IMR-90 (cell line): ENCODE measurements at regions not wholly inside any gene's neighbourhood (a gene's known extent, or its start where the extent isn't known, plus 50 kb on each side); places are given as distances from the start of the nearest gene placed in this dataset.
"Not testable (repeated sequence)": the region's sequence is repeated elsewhere in the genome, so short reads cannot be mapped to it uniquely, and the experiment has no call there.

ENCODE experiments used
- ATAC-seq: fragments of 200-7000 bp; cut with Tn5 transposase; 2 replicates; pipeline ENCODE4 v1.9.1; 2020; ENCODE audit warnings: low read depth, mild to moderate bottlenecking, moderate library complexity
- BruUV-seq: library from RNA; stranded (reverse); fragments of 400-500 nt; replicated peaks from 2 replicates; lab custom pipeline; 2021; lab: Mats Ljungman, UMichigan
- CTCF ChIA-PET: fragments of 300-600 bp; formaldehyde crosslinking; extraction: SDS; loops from one replicate; lab custom pipeline; 2021; ENCODE audit warnings: antibody characterized with exemption; lab: Yijun Ruan, JAX
- POLR2A ChIA-PET: fragments of 300-600 bp; sonication (Branson Sonifier 250); formaldehyde crosslinking; loops from one replicate; lab custom pipeline; 2022; ENCODE audit warnings: antibody characterized with exemption; ENCODE audit not compliant: unreplicated experiment; lab: Charles Lee
- DNase-seq: peaks from one replicate; pipeline ENCODE4 v3.0.0; 2013
- H2AFZ ChIP-seq: replicated peaks from 2 replicates; pipeline ENCODE3; 2013; ENCODE audit warnings: low read length, mild to moderate bottlenecking; ENCODE audit not compliant: poor library complexity
- H2AK5ac ChIP-seq: 2 replicates; pipeline ENCODE4 v1.6.1; 2013; ENCODE audit warnings: low read depth, low read length, inconsistent platforms
- H2AK9ac ChIP-seq: replicated peaks from 2 replicates; pipeline ENCODE3; 2013; ENCODE audit warnings: mild to moderate bottlenecking, low read depth, low read length, moderate library complexity; ENCODE audit not compliant: poor library complexity
- H2BK120ac ChIP-seq: 2 replicates; pipeline ENCODE4 v1.6.1; 2013; ENCODE audit warnings: low read depth, low read length, inconsistent platforms
- H2BK15ac ChIP-seq: 3 replicates; pipeline ENCODE4 v1.6.1; 2013; ENCODE audit warnings: low read depth, low read length, inconsistent platforms
- H2BK20ac ChIP-seq: 2 replicates; pipeline ENCODE4 v1.6.1; 2013; ENCODE audit warnings: low read depth, mild to moderate bottlenecking, inconsistent platforms, low read length, moderate library complexity
- H2BK5ac ChIP-seq: 2 replicates; pipeline ENCODE4 v1.6.1; 2013; ENCODE audit warnings: mild to moderate bottlenecking, low read depth, low read length, inconsistent platforms; ENCODE audit not compliant: poor library complexity, severe bottlenecking
- H3K14ac ChIP-seq: replicated peaks from 2 replicates; pipeline ENCODE4 v1.6.1; 2013; ENCODE audit warnings: low read depth, low read length, inconsistent platforms
- H3K18ac ChIP-seq: 2 replicates; pipeline ENCODE4 v1.6.1; 2013; ENCODE audit warnings: low read depth, low read length, control low read depth
- H3K23ac ChIP-seq: 2 replicates; pipeline ENCODE4 v1.6.1; 2013; ENCODE audit warnings: low read depth, low read length, inconsistent platforms
- H3K27ac ChIP-seq: 2 replicates; pipeline ENCODE4 v1.5.1; 2013; ENCODE audit warnings: mild to moderate bottlenecking, control low read depth, low read length; ENCODE audit not compliant: insufficient read depth
- H3K27me3 ChIP-seq: 2 replicates; pipeline ENCODE4 v1.6.1; 2013; ENCODE audit warnings: low read length; ENCODE audit not compliant: control insufficient read depth, insufficient read depth
- H3K36me3 ChIP-seq: 2 replicates; pipeline ENCODE4 v1.6.1; 2013; ENCODE audit warnings: low read length, mixed read lengths; ENCODE audit not compliant: control insufficient read depth, insufficient read depth
- H3K4ac ChIP-seq: 2 replicates; pipeline ENCODE4 v1.6.1; 2013; ENCODE audit warnings: low read depth, low read length, inconsistent platforms
- H3K4me1 ChIP-seq: 2 replicates; pipeline ENCODE4 v1.6.1; 2013; ENCODE audit warnings: low read length, mixed read lengths; ENCODE audit not compliant: control insufficient read depth, insufficient read depth
- H3K4me2 ChIP-seq: 2 replicates; pipeline ENCODE4 v1.6.1; 2013; ENCODE audit warnings: low read depth, mild to moderate bottlenecking, control low read depth, low read length, moderate library complexity
- H3K4me3 ChIP-seq: 2 replicates; pipeline ENCODE4 v1.5.1; 2013; ENCODE audit warnings: low read depth, mild to moderate bottlenecking, control low read depth, low read length, moderate library complexity; ENCODE audit not compliant: insufficient read depth
- H3K56ac ChIP-seq: 2 replicates; pipeline ENCODE4 v1.6.1; 2013; ENCODE audit warnings: low read length, inconsistent platforms; ENCODE audit not compliant: insufficient read depth; ENCODE audit errors: extremely low read depth
- H3K79me1 ChIP-seq, 2 experiments: 2 replicates each; pipeline ENCODE4 v1.6.1; 2013; ENCODE audit warnings: low read length in 2 of 2, inconsistent platforms in 1 of 2, low read depth in 1 of 2
- H3K9ac ChIP-seq: 2 replicates; pipeline ENCODE4 v1.6.1; 2013; ENCODE audit warnings: low read depth, low read length, control low read depth
- H3K9me1 ChIP-seq: 2 replicates; pipeline ENCODE4 v1.6.1; 2013; ENCODE audit warnings: low read length, inconsistent platforms; ENCODE audit not compliant: insufficient read depth
- H3K9me3 ChIP-seq: 2 replicates; pipeline ENCODE4 v1.6.1; 2013; ENCODE audit warnings: low read length; ENCODE audit not compliant: control insufficient read depth, insufficient read depth
- H4K20me1 ChIP-seq: 2 replicates; pipeline ENCODE4 v1.6.1; 2013; ENCODE audit warnings: low read length, inconsistent platforms; ENCODE audit not compliant: insufficient read depth
- H4K5ac ChIP-seq: 2 replicates; pipeline ENCODE4 v1.6.1; 2013; ENCODE audit warnings: mild to moderate bottlenecking, low read depth, low read length, control low read depth
- H4K8ac ChIP-seq, 2 experiments: 2 replicates each; pipeline ENCODE4 v1.6.1; 2013; ENCODE audit warnings: low read depth in 2 of 2, low read length in 2 of 2, control low read depth in 1 of 2, inconsistent platforms in 1 of 2
- H4K91ac ChIP-seq: 2 replicates; pipeline ENCODE4 v1.6.1; 2013; ENCODE audit warnings: low read depth, low read length, inconsistent platforms; ENCODE audit not compliant: insufficient read depth
- WGBS, 2 experiments: methylation state at CpG; one replicate each; pipeline versions ENCODE4 v1.1.5 to v1.1.7; 2013; ENCODE audit warnings: missing lambda C conversion rate in 2 of 2; ENCODE audit not compliant: insufficient read length in 1 of 2; ENCODE audit errors: extremely low coverage in 2 of 2; 5-methylcytosine and 5-hydroxymethylcytosine counted together
- dilution Hi-C: fragments of 300-500 bp; cut with HindIII; formaldehyde crosslinking; loops from one replicate; pipeline ENCODE4 v1.14.3; 2018; ENCODE audit warnings: low sequenced_read_pairs; ENCODE audit not compliant: unreplicated experiment
- in situ Hi-C: fragments of 300-500 bp; cut with MboI; formaldehyde crosslinking; loops from 3 replicates; pipeline ENCODE4 v1.14.3; 2019; ENCODE audit warnings: low sequenced_read_pairs, inconsistent platforms, mixed read lengths
- intact Hi-C: fragments of 100-400 bp; cut with micrococcal nuclease; formaldehyde crosslinking; loops from 2 replicates; pipeline ENCODE4 v1.10.0; 2022

DNA sequence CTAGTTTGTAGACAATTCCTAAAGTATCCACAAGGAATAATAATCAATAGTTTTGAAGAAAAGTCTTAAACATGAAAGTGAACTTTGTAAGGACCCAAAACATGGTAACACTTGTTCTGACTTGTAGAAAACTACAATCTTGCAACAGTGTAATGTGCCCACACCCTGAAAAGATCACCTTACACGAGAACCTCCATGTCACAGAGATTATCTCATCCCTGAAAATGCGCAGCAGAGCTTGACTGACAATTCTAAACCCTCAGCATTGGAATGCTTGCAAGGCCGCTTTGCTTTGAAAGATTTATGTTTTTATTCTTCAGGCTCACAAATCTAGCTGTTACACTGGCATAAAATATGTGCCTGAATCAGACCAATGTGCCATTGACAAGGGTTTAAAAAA lies 346.6 kb downstream of the KLF13 start:
- intact Hi-C loops, dilution Hi-C loops: not testable (repeated sequence)
- no CpG with 5 or more reads among the region's 3 CpGs for WGBS, 2 experiments

DNA sequence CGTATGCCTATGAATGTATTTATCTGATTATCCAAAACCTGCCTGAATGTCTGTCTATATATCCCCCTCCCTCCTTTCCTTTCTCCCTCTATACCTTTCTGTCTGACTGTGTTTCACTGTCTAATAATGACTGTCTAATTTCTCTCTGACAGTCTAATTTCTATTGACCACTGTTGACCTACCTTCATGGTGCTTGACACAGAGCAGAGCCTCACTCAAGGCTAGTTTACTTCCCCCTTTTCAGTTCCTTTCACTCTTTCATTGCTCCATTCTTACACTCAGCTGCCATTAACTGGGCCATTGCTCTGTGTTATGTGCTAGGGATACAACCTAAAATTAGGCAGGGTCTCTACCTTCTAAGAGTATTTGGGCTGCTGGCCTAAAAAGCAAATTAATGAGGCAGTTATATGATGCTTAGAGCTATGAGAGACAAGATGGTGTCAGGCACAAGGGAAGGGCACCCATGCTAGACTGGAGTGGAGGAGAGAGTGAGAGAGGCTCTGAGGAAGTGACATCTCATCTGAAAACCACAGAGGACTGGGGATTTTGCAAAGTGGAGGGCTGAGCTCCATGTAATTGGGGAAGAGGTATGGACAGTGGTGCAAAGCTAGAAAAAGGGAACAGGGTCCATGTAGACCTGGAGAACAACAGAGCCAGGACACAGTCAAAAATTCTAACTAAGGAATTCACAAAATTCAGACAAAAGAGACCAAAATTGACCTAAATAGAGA lies 348.6 kb upstream of the CHRNA7 start:
- H2BK120ac ChIP-seq, H3K9ac ChIP-seq, H3K14ac ChIP-seq, in situ Hi-C loops, H3K23ac ChIP-seq, H3K4ac ChIP-seq, ATAC-seq, H4K20me1 ChIP-seq, POLR2A ChIA-PET, H3K4me3 ChIP-seq, H3K56ac ChIP-seq, H2BK15ac ChIP-seq, H3K4me2 ChIP-seq, H3K27me3 ChIP-seq, H3K18ac ChIP-seq, intact Hi-C loops, H2AFZ ChIP-seq, H3K9me3 ChIP-seq, H2AK5ac ChIP-seq, DNase-seq, H3K36me3 ChIP-seq, H2BK20ac ChIP-seq, dilution Hi-C loops, BruUV-seq, H4K91ac ChIP-seq, H2AK9ac ChIP-seq, CTCF ChIA-PET, H2BK5ac ChIP-seq, H3K27ac ChIP-seq, H3K4me1 ChIP-seq, H4K8ac ChIP-seq, H4K5ac ChIP-seq, H3K9me1 ChIP-seq, H3K79me1 ChIP-seq: not testable (repeated sequence)
- WGBS, 2 experiments = no CpG with 5 or more reads among the region's 1 CpG

More for the DNA sequence above, 346.6 kb downstream of the KLF13 start:
- H3K56ac ChIP-seq, H4K20me1 ChIP-seq, H3K9ac ChIP-seq, H3K4me2 ChIP-seq, POLR2A ChIA-PET, H3K27ac ChIP-seq, H2BK15ac ChIP-seq, CTCF ChIA-PET, H4K8ac ChIP-seq, H3K4ac ChIP-seq, H3K14ac ChIP-seq, H2AFZ ChIP-seq, H3K4me1 ChIP-seq, H3K9me3 ChIP-seq, H3K79me1 ChIP-seq, H4K91ac ChIP-seq, H3K27me3 ChIP-seq, H2AK9ac ChIP-seq, H2BK5ac ChIP-seq, H3K4me3 ChIP-seq, H3K9me1 ChIP-seq, BruUV-seq, H3K23ac ChIP-seq, H3K18ac ChIP-seq, in situ Hi-C loops, H2BK20ac ChIP-seq, DNase-seq, H2AK5ac ChIP-seq, ATAC-seq, H2BK120ac ChIP-seq, H3K36me3 ChIP-seq, H4K5ac ChIP-seq: not testable (repeated sequence)
